Activated naive CD4-positive, alpha-beta T cell treated with anti-CD3 and anti-CD28 coated beads, Interleukin-2, amount 50 U/mL, for 72 hours (primary cell): ENCODE measurements at regions not wholly inside any gene's neighbourhood (a gene's known extent, or its start where the extent isn't known, plus 50 kb on each side); places are given as distances from the start of the nearest gene placed in this dataset.
"Not testable (repeated sequence)": the region's sequence is repeated elsewhere in the genome, so short reads cannot be mapped to it uniquely, and the experiment has no call there.

Experiments used
- ATAC-seq, 2 donors: fragments of 150-1000 bp; cut with Tn5 transposase; 2 replicates each; pipeline ENCODE4 v1.10.0; 2021; ENCODE audit warnings: mild to moderate bottlenecking in 2 of 2, moderate library complexity in 2 of 2
- DNase-seq, 2 donors: peaks; one replicate each; pipeline ENCODE4 v3.0.0; 2021 to 2022; ENCODE audit warnings: low spot score in 2 of 2
- H3K27ac Mint-ChIP-seq, 2 donors: one replicate each; pipeline ENCODE4 v1.8.0; 2022; ENCODE audit warnings: mild to moderate bottlenecking in 2 of 2, mixed read lengths in 2 of 2
- H3K36me3 Mint-ChIP-seq, 2 donors: one replicate each; pipeline ENCODE4 v1.8.0; 2022; ENCODE audit warnings: mixed read lengths in 2 of 2
- H3K9me3 Mint-ChIP-seq, 2 donors: one replicate each; pipeline ENCODE4 v1.8.0; 2022; ENCODE audit warnings: mixed read lengths in 2 of 2

- peak overlapping the region in 1 of 2 donors; percentile 17 for H3K27ac Mint-ChIP-seq
- ATAC-seq, DNase-seq, H3K36me3 Mint-ChIP-seq, H3K9me3 Mint-ChIP-seq: not testable (repeated sequence)
Measured at GRCh38 chr7:65797566-65797965, 75.3 kb upstream of the VKORC1L1 start.

GRCh38 chr7:65798111-65799075 is 74.5 kb upstream of the VKORC1L1 start:
- Mint-ChIP-seq H3K9me3 (no peaks in the 10 kb centered on the region), H3K36me3 (no peaks in the 10 kb centered on the region), H3K27ac (peak overlapping the region in 1 of 2 donors; percentile 45)
- DNase-seq (no peak), ATAC-seq (peak in 1 of 2 donors; percentile 86)

GRCh38 chr7:65800191-65800590 is 72.7 kb upstream of the VKORC1L1 start:
- not testable (repeated sequence) for ATAC-seq, DNase-seq, H3K36me3 Mint-ChIP-seq, H3K9me3 Mint-ChIP-seq, H3K27ac Mint-ChIP-seq

- no peak for DNase-seq
- Mint-ChIP-seq H3K9me3 (no peaks in the 10 kb centered on the region), H3K36me3 (no peaks in the 10 kb centered on the region), H3K27ac (no peak overlapping the region)
- ATAC-seq, result no peak
Measured at GRCh38 chr7:65800890-65801341, 72.0 kb upstream of the VKORC1L1 start.

GRCh38 chr7:65804887-65805286 is 68.0 kb upstream of the VKORC1L1 start:
- H3K27ac Mint-ChIP-seq, result no peak overlapping the region
- peaks cover 0 to 5% of the 10 kb centered on the region in 2 donors for H3K9me3 Mint-ChIP-seq
- no peak for ATAC-seq
- DNase-seq, result no peak
- peaks cover 4% of the 10 kb centered on the region in 2 donors for H3K36me3 Mint-ChIP-seq

GRCh38 chr7:65807067-65807466 is 65.8 kb upstream of the VKORC1L1 start:
- not testable (repeated sequence) for H3K27ac Mint-ChIP-seq, DNase-seq, H3K36me3 Mint-ChIP-seq, ATAC-seq, H3K9me3 Mint-ChIP-seq

GRCh38 chr7:65809259-65809981 is 63.5 kb upstream of the VKORC1L1 start:
- ATAC-seq (no peak), DNase-seq (no peak)
- H3K27ac Mint-ChIP-seq, result peak overlapping the region in 1 of 2 donors; percentile 29
- H3K36me3 Mint-ChIP-seq, result peaks cover 4% of the 10 kb centered on the region in 2 donors
- peaks cover 0 to 5% of the 10 kb centered on the region in 2 donors for H3K9me3 Mint-ChIP-seq

- Mint-ChIP-seq H3K9me3 (peaks cover 0 to 5% of the 10 kb centered on the region in 2 donors), H3K27ac (peak overlapping the region in 1 of 2 donors; percentile 29), H3K36me3 (peaks cover 4% of the 10 kb centered on the region in 2 donors)
- DNase-seq (no peak), ATAC-seq (no peak)
Measured at GRCh38 chr7:65809982-65810288, 62.9 kb upstream of the VKORC1L1 start.

GRCh38 chr7:65812281-65812680 is 60.6 kb upstream of the VKORC1L1 start:
- peaks cover 4% of the 10 kb centered on the region in 2 donors for H3K36me3 Mint-ChIP-seq
- no peak overlapping the region for H3K27ac Mint-ChIP-seq
- no peak for ATAC-seq
- DNase-seq, result no peak
- peaks cover 0 to 5% of the 10 kb centered on the region in 2 donors for H3K9me3 Mint-ChIP-seq

GRCh38 chr7:65814556-65815167 is 58.2 kb upstream of the VKORC1L1 start:
- not testable (repeated sequence) for DNase-seq, H3K36me3 Mint-ChIP-seq, H3K27ac Mint-ChIP-seq, H3K9me3 Mint-ChIP-seq, ATAC-seq

- H3K9me3 Mint-ChIP-seq, result no peaks in the 10 kb centered on the region
- H3K36me3 Mint-ChIP-seq, result no peaks in the 10 kb centered on the region
- DNase-seq (no peak), ATAC-seq (peak in 1 of 2 donors; percentile 28)
- no peak overlapping the region for H3K27ac Mint-ChIP-seq
Measured at GRCh38 chr7:65820287-65820950, 52.5 kb upstream of the VKORC1L1 start.
